ENCODE measurements at regions not wholly inside any gene's neighbourhood (a gene's known extent, or its start where the extent isn't known, plus 50 kb on each side); places are given as distances from the start of the nearest gene placed in this dataset.
A peak's percentile ranks its signal among the peaks of the same experiment; 100 is the strongest.

DNA sequence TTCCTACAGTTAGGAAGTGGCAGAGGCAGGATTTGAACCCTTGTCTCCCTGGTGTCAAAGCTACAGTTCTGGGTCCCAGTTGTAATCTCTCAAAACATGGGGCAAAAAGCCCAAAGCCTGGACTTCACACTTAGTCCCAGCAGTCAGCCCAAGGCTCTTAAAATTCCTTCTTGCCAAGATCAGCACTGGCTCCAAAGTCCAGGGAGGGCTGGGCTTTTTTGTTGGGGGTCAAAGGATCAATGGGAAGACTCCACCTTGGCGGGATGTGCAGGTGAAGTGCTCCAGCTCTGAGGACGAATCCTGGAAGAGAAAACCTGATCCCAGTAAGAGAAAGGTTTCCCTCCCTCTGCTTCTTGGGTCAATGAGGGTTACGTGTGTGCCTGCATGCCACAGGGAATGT, 195.5 kb downstream of the HAPSTR1 start:
- no peak for DNase-seq (ENCODE audit: low read depth in 4 of 4, low spot score in 3 of 4)

DNA sequence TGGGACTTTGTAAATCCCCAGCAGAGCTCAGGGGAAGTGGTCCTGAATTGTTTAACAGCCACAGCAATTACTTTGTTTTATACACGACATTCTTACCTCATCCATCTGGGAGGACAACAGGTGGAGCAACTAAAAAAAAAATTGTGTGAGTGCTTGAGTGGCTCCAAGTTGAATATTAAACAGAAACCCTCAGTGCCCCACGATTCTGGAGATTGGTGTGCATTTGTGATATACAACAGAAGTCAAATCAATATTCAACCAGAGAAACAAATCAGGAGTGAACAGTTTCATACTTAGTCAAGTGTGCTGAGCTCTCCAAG, 204.8 kb downstream of the HAPSTR1 start:
- no peak for DNase-seq (ENCODE audit: low read depth in 4 of 4, low spot score in 3 of 4)

DNA sequence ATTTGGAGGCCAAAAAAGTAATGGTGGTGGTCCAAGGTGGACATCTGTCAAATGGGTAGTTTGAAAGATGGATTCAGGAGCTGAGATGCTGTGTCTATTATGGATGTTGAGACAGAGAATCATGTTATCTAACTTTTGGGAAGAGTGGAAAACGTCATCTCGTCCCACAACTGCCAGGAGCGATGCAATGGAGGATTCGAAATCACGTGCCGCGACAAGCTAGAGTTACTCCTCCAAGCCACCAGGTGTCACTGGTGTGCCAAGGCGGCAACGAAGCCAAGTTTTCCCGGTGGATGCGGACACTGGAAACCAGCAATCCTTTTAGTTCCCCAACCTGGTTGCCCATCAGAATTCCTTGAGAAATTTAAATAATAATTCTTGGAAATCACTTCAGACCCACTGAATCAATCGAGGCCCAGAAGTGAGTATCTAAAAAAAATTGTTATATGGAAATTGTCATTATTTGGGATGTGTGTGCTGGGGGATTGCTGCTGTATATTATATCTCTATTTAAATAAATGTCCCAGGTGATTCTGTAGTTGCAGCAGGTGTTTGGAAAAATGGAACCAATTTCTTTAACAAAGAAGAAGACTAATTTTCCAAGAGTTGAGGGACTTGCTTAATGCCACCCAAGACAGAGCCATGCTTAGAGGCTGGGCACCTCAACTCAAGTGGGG, 206.1 kb downstream of the HAPSTR1 start:
- no peak for DNase-seq (ENCODE audit: low read depth in 4 of 4, low spot score in 3 of 4)

DNA sequence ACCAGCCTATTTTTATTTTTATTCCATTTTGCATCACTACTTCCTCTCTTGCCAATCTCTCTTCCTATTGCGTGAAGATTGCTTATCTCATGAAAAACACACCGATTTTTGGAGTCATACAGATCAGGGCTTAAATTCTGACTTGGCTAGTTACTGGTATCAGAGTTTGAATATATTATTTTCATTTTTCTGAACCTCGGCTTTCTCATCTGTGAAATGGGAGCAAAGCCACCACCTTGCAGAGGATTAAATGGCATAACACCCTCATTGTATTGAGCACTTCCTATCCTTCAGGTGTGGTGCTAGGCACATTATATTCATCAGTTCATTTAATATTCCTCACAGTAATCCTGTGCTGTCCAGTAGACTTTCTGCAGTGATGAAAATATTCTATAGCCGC, 208.8 kb downstream of the HAPSTR1 start:
- no peak for DNase-seq (ENCODE audit: low read depth in 4 of 4, low spot score in 3 of 4)

- no peak for DNase-seq (ENCODE audit: low read depth in 4 of 4, low spot score in 3 of 4)
Observed at GRCh38 chr16:9302072-9302471, 210.6 kb downstream of the HAPSTR1 start.

DNA sequence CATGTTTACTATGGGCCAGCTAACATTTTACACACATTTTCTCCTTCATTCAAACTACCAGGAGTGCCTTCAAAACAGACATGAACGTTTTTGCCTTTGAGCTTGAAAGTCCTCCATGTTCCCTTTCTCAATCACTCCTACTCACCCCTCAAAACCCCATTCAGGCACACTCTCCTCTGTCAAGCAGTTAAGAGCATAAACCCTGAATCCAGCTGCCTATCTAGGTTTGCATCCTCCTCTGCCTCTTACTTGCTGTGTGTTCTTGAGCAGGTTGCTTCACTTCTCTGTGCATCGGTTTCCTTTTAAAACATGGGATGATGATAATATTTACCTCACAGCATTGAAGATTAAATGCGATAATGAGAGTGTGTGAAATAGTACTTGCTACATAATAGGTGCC, 215.3 kb downstream of the HAPSTR1 start:
- no peak for DNase-seq (ENCODE audit: low read depth in 4 of 4, low spot score in 3 of 4)

GRCh38 chr16:9307446-9307845, 216.0 kb downstream of the HAPSTR1 start:
- no peak for DNase-seq (ENCODE audit: low read depth in 4 of 4, low spot score in 3 of 4)

DNA sequence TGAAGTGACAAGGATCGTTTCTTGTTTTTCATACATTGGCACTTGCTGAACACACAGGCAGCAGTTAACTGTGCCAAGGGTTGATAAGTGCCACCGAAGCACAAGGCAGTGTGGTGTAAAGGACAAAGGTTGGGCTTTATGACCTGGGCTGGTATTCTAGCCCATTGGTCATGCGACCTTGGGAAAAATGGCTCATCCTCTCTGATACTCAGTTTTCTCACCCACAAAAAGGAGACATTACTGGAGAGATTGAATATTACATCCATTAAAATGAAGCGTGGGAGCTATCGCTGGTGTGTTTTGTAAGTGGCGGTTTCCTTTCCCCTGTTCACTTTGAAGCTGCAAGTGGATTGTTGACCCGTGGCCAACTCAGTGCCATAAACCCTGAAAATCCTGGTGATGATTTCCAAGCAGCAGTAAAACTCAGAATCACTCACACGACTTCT, 216.9 kb downstream of the HAPSTR1 start:
- DNase-seq (ENCODE audit: low read depth in 4 of 4, low spot score in 3 of 4): peak in 1 of 4 donors; percentile 53

DNA sequence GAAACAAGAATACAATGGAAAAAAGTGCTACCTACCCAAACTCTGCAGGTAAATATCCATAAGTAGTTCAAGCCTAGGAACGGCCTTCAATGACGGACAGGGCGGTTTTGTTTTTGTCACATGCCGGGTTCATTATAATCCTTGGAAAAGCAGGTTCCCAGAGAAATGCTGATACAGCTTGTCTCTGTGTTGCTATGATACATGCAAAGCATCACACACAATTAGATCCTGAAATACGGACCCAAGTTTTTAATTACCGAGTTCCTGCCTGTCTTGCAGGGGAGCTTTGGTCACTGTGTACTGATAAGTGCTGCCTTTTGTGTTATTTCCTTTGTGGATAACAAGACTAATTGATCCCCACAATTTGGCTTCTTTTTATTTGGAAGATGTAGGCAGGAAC, 217.4 kb downstream of the HAPSTR1 start:
- DNase-seq (ENCODE audit: low read depth in 4 of 4, low spot score in 3 of 4): no peak

GRCh38 chr16:9309844-9310243, 218.4 kb downstream of the HAPSTR1 start:
- DNase-seq (ENCODE audit: low read depth in 4 of 4, low spot score in 3 of 4): no peak

DNA sequence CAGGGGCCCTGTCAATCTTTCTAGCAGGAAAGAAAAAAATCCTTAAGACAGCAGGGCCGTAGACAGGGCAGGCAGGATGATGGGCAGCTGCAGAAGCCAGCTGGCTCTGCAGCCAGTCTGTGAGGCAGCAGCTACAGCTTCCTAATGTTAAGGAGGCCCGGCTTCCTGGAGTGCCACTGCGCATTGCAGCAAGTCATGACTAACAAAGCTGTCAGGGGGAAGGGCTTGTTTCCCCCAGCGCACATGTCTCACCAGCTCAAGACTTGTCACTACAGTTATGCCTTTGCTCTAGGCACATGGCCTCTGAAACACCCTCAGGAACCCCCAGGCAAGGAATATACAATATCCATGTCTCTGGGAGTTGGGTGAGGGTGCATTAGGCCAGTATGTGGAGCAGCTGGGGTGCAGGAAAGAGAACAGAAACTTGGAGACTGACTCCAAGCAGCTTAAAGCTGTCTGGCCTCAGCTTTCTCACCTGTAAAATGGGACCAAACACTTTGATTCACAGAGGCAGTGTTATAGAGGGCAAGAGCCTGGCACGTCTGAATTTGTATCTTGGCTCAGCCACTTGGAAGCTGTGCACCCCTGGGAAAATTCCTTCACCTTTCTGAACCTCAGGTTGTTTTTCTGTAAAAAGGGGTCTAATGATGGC, 220.0 kb downstream of the HAPSTR1 start:
- DNase-seq (ENCODE audit: low read depth in 4 of 4, low spot score in 3 of 4): no peak

DNA sequence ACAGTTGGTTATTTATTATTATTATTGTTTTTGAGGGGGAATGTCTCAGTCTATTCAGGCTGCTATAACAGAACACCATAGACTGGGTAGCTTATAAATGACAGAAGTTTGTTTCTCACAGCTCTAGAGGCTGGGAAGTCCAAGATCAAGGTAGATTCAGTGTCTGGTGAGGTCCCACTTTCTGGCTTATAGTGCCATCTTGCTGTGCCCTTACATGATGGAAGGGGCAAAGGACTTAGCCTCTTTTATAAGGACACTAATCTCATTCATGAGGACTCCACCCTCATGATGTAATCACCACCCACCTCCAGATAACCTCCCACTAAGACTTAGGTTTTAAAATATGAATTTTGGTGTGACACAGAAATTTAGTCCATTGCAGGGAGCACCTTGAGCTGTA, 224.6 kb downstream of the HAPSTR1 start:
- no peak for DNase-seq (ENCODE audit: low read depth in 4 of 4, low spot score in 3 of 4)

- DNase-seq (ENCODE audit: low read depth in 4 of 4, low spot score in 3 of 4): no peak
Observed at GRCh38 chr16:9316615-9317014, 225.2 kb downstream of the HAPSTR1 start.

DNA sequence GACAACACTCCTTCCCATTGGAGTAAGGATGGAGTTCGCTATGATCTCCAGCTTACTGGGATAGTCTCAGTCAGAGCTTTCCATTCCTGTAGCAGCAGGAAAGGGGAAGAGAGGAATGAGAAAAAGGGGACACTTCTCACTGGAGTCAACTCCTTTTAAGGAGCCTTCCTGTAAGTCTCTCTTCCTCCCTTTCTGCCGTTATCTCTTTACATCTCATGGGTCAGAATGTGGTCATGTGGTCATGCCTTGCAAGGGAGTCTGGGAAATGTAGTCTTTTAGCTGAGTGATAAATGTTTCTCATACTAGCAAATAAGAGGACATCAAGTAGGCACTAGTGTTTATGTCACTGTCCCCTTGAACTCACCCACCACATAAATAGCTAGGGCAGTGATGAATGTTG, 227.3 kb downstream of the HAPSTR1 start:
- no peak for DNase-seq (ENCODE audit: low read depth in 4 of 4, low spot score in 3 of 4)

GRCh38 chr16:9322769-9323168, 231.3 kb downstream of the HAPSTR1 start:
- DNase-seq (ENCODE audit: low read depth in 4 of 4, low spot score in 3 of 4): no peak

DNA sequence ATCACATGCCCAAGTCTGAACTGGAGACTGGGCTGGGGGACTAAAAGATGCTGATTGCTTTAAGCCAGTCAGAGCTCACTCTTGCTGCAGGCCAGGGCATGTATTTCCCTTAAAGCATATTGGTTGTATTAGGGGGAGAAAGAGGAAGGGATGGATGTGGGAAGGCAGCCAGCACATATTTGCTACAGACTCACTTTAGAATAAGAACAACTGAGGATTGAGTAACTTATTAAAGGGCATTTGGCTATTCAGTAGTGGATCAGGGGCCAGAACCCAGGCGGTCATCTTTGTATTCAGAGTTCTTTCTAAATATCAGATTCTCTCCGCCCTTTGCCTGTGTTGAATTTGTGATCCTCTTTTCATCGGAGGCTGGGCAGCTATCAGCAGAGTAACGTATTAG, 231.7 kb downstream of the HAPSTR1 start:
- no peak for DNase-seq (ENCODE audit: low read depth in 4 of 4, low spot score in 3 of 4)

DNA sequence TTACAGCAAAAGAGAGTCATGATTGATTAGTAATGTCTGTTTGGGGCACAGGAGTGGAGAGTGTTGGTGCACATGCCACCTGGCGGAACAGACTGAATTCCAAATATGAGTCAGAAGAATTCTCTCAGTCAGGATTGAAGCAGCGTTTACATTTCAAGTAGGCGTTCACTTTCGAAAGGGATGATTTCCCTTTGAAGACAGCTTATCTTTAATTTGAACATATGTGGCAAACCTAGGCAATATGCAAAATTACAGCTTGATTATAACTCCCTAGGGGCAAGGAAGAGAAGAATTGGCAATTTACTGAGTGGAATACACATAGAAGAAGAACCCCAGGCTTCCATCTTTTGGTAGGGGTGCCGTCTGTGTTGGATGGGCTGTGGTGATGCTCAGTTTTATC, 235.8 kb downstream of the HAPSTR1 start:
- DNase-seq (ENCODE audit: low read depth in 4 of 4, low spot score in 3 of 4): no peak

GRCh38 chr16:9328411-9328810, 237.0 kb downstream of the HAPSTR1 start:
- no peak for DNase-seq (ENCODE audit: low read depth in 4 of 4, low spot score in 3 of 4)

- DNase-seq (ENCODE audit: low read depth in 4 of 4, low spot score in 3 of 4): no peak
Observed at GRCh38 chr16:9330095-9330494, 238.7 kb downstream of the HAPSTR1 start.

GRCh38 chr16:9331503-9331902, 240.1 kb downstream of the HAPSTR1 start:
- DNase-seq (ENCODE audit: low read depth in 4 of 4, low spot score in 3 of 4): no peak

DNA sequence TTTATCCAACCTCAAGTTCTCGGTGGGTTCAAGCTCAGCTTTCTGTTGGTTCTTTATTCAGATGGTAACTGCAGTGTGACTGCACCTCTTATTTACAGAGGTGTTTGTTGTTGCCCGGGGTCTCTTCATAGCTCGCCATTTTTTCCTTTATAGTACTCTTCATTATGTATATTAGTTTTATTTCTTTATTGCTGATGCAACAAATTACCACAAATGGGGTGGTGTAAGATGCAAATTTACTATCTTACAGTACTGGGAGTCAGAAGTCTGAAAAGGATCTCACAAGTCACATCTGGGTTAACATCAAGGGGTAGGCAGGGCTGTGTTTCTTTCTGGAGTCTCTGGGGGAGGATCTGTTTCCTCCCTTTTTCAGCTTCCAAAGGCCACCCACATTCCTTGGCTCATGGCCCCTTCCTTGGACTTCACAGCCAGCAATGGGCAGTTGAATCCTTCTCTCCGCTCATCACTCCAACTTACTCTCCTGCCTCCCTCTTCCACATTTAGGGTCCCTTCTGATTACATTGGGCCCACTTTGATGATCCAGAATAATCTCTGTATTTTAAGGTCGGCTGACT, 241.2 kb downstream of the HAPSTR1 start:
- no peak for DNase-seq (ENCODE audit: low read depth in 4 of 4, low spot score in 3 of 4)

DNA sequence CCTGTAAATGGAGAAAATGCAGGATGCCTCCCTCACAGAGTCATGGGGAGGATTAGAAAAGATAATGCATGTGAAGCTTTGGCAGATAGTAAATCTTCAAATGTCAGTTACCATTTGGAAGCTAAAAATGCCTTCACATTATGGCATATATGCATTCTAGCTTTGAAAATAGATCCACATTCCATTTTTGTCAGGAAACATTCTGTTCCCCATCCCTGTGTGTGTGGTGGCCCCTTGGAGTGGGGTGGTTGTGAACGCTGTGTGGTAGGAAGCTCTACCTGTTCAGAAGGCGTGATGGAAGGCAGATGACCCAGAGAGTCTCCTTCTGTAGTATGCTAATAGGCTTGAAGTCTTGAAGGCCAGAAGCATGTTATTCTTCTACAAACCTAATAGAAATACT, 242.0 kb downstream of the HAPSTR1 start:
- DNase-seq (ENCODE audit: low read depth in 4 of 4, low spot score in 3 of 4): no peak
